Liver (tissue), 8 donors: ENCODE measurements at regions not wholly inside any gene's neighbourhood (a gene's known extent, or its start where the extent isn't known, plus 50 kb on each side); places are given as distances from the start of the nearest gene placed in this dataset.

ENCODE experiments used
- DNase-seq: peaks from one replicate; pipeline ENCODE4 v3.0.0-alpha.2; 2017; ENCODE audit warnings: low spot score
- H3K27ac ChIP-seq, 2 donors: one replicate each; pipeline ENCODE4 v1.7.0; 2013; ENCODE audit warnings: inconsistent platforms in 2 of 2, low read length in 2 of 2, control low read depth in 1 of 2, low read depth in 1 of 2, mild to moderate bottlenecking in 1 of 2
- H3K27me3 ChIP-seq, 4 donors: one replicate each; pipeline versions ENCODE4 v1.6.1 to v1.7.0; 2013; ENCODE audit warnings: low read length in 3 of 4, inconsistent platforms in 1 of 4, mild to moderate bottlenecking in 1 of 4, moderate library complexity in 1 of 4; ENCODE audit not compliant: control insufficient read depth in 4 of 4, insufficient read depth in 4 of 4
- H3K36me3 ChIP-seq, 4 donors: one replicate each; pipeline versions ENCODE4 v1.6.1 to v1.7.0; 2013; ENCODE audit warnings: low read length in 3 of 4, mild to moderate bottlenecking in 3 of 4, low read depth in 1 of 4, moderate library complexity in 1 of 4; ENCODE audit not compliant: control insufficient read depth in 4 of 4, insufficient read depth in 3 of 4
- H3K4me1 ChIP-seq, 4 donors: one replicate each; pipeline versions ENCODE4 v1.6.1 to v1.7.0; 2013; ENCODE audit warnings: low read length in 3 of 4, mild to moderate bottlenecking in 3 of 4, moderate library complexity in 1 of 4; ENCODE audit not compliant: control insufficient read depth in 4 of 4, insufficient read depth in 4 of 4
- H3K4me3 ChIP-seq, 3 donors: one replicate each; pipeline versions ENCODE4 v1.6.1 to v1.7.0; 2013; ENCODE audit warnings: low read length in 3 of 3, control low read depth in 1 of 3, low read depth in 1 of 3, mild to moderate bottlenecking in 1 of 3
- H3K9ac ChIP-seq, 2 donors: one replicate each; pipeline ENCODE4 v1.7.0; 2013; ENCODE audit warnings: low read length in 2 of 2, mild to moderate bottlenecking in 2 of 2, moderate library complexity in 2 of 2, control low read depth in 1 of 2, low read depth in 1 of 2
- H3K9me3 ChIP-seq, 4 donors: one replicate each; pipeline versions ENCODE4 v1.6.1 to v1.7.0; 2013; ENCODE audit warnings: low read length in 3 of 4; ENCODE audit not compliant: control insufficient read depth in 4 of 4
- ATF3 ChIP-seq: IDR thresholded peaks from 2 replicates; pipeline ENCODE4 v1.6.1; 2016; ENCODE audit warnings: antibody characterized with exemption
- CTCF ChIP-seq: fragments of 150-350 bp; IDR thresholded peaks from 2 replicates; pipeline ENCODE4 v1.5.1; 2017; ENCODE audit warnings: improper control_type of control experiment, low read depth, low read length; ENCODE audit not compliant: missing input control
- EGR1 ChIP-seq, 2 donors: IDR thresholded peaks; 2 replicates each; pipeline ENCODE4 v1.6.1; 2016 to 2018; ENCODE audit warnings: antibody characterized with exemption in 2 of 2, low read depth in 2 of 2
- FOXA1 ChIP-seq: IDR thresholded peaks from 2 replicates; pipeline ENCODE4 v1.6.1; 2016; ENCODE audit warnings: antibody characterized with exemption
- FOXA2 ChIP-seq: IDR thresholded peaks from 2 replicates; pipeline ENCODE4 v1.6.1; 2016; ENCODE audit warnings: antibody characterized with exemption
- GABPA ChIP-seq, 2 donors: IDR thresholded peaks in 1 of 2; conservative IDR thresholded peaks in 1 of 2; 2 replicates each; pipeline ENCODE4 v1.6.1; 2016; ENCODE audit warnings: antibody characterized with exemption in 2 of 2, mild to moderate bottlenecking in 1 of 2, moderate library complexity in 1 of 2
- HNF4A ChIP-seq, 2 donors: conservative IDR thresholded peaks; 2 replicates each; pipeline ENCODE4 v1.6.1; 2016; ENCODE audit warnings: antibody characterized with exemption in 2 of 2, mild to moderate bottlenecking in 2 of 2
- HNF4G ChIP-seq: IDR thresholded peaks from 2 replicates; pipeline ENCODE4 v1.6.1; 2016; ENCODE audit warnings: antibody characterized with exemption
- JUND ChIP-seq, 2 donors: IDR thresholded peaks; 2 replicates each; pipeline ENCODE4 v1.6.1; 2016; ENCODE audit warnings: antibody characterized with exemption in 2 of 2
- MAX ChIP-seq: IDR thresholded peaks from 2 replicates; pipeline ENCODE4 v1.6.1; 2016; ENCODE audit warnings: antibody characterized with exemption
- NR2F2 ChIP-seq: IDR thresholded peaks from 2 replicates; pipeline ENCODE4 v1.6.1; 2016; ENCODE audit warnings: antibody characterized with exemption
- RAD21 ChIP-seq, 2 donors: IDR thresholded peaks; 2 replicates each; pipeline ENCODE4 v1.6.1; 2016; ENCODE audit warnings: antibody characterized with exemption in 2 of 2, mild to moderate bottlenecking in 2 of 2
- RXRA ChIP-seq, 2 donors: IDR thresholded peaks; 2 replicates each; pipeline ENCODE4 v1.6.1; 2017 to 2018; ENCODE audit warnings: antibody characterized with exemption in 2 of 2, mild to moderate bottlenecking in 1 of 2
- TAF1 ChIP-seq: conservative IDR thresholded peaks from 2 replicates; pipeline ENCODE4 v1.6.1; 2016; ENCODE audit warnings: antibody characterized with exemption, mild to moderate bottlenecking
- YY1 ChIP-seq: IDR thresholded peaks from 2 replicates; pipeline ENCODE4 v1.6.1; 2016; ENCODE audit warnings: antibody characterized with exemption, mild to moderate bottlenecking
- WGBS: extraction: QIAGEN DNeasy Blood & Tissue Kit; methylation state at CpG from one replicate; pipeline ENCODE4 v1.1.7; 2013; 5-methylcytosine and 5-hydroxymethylcytosine counted together
- TF ChIP-seq, protein P1 (sequence below): IDR thresholded peaks from 2 replicates; pipeline ENCODE4 v1.6.1; 2016; ENCODE audit warnings: antibody characterized with exemption, mild to moderate bottlenecking
- TF ChIP-seq, protein P2 (sequence below): IDR thresholded peaks from 2 replicates; pipeline ENCODE4 v1.6.1; 2016; ENCODE audit warnings: antibody characterized with exemption
- donor health status: healthy.
- donor health status: healthy.
- donor health status: healthy.
- donor health status: healthy.
- donor health status: healthy.

GRCh38 chr2:194553980-194554379 lies 1103.0 kb upstream of the SLC39A10 start:
- WGBS: 90% methylated on average over 4 of the region's 4 CpGs
- H3K9me3 ChIP-seq: no peaks in the 10 kb centered on the region
- TF ChIP-seq TAF1 (no peak), GABPA (IDR thresholded peaks at IDR 0.05 in 1 of 2, conservative IDR thresholded peaks at IDR 0.05 in 1 of 2) (no peak), NR2F2 (no peak), MAX (no peak), CTCF (no peak), HNF4G (no peak), ATF3 (no peak), RXRA (IDR thresholded peaks at IDR 0.05) (no peak), EGR1 (IDR thresholded peaks at IDR 0.05; ENCODE audit: low read depth in 2 of 2) (no peak), FOXA2 (no peak), JUND (IDR thresholded peaks at IDR 0.05) (no peak), FOXA1 (no peak), HNF4A (conservative IDR thresholded peaks at IDR 0.05) (no peak), RAD21 (IDR thresholded peaks at IDR 0.05) (no peak)
- TF ChIP-seq, protein P1, sequence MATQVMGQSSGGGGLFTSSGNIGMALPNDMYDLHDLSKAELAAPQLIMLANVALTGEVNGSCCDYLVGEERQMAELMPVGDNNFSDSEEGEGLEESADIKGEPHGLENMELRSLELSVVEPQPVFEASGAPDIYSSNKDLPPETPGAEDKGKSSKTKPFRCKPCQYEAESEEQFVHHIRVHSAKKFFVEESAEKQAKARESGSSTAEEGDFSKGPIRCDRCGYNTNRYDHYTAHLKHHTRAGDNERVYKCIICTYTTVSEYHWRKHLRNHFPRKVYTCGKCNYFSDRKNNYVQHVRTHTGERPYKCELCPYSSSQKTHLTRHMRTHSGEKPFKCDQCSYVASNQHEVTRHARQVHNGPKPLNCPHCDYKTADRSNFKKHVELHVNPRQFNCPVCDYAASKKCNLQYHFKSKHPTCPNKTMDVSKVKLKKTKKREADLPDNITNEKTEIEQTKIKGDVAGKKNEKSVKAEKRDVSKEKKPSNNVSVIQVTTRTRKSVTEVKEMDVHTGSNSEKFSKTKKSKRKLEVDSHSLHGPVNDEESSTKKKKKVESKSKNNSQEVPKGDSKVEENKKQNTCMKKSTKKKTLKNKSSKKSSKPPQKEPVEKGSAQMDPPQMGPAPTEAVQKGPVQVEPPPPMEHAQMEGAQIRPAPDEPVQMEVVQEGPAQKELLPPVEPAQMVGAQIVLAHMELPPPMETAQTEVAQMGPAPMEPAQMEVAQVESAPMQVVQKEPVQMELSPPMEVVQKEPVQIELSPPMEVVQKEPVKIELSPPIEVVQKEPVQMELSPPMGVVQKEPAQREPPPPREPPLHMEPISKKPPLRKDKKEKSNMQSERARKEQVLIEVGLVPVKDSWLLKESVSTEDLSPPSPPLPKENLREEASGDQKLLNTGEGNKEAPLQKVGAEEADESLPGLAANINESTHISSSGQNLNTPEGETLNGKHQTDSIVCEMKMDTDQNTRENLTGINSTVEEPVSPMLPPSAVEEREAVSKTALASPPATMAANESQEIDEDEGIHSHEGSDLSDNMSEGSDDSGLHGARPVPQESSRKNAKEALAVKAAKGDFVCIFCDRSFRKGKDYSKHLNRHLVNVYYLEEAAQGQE: no peak
- TF ChIP-seq, protein P2, sequence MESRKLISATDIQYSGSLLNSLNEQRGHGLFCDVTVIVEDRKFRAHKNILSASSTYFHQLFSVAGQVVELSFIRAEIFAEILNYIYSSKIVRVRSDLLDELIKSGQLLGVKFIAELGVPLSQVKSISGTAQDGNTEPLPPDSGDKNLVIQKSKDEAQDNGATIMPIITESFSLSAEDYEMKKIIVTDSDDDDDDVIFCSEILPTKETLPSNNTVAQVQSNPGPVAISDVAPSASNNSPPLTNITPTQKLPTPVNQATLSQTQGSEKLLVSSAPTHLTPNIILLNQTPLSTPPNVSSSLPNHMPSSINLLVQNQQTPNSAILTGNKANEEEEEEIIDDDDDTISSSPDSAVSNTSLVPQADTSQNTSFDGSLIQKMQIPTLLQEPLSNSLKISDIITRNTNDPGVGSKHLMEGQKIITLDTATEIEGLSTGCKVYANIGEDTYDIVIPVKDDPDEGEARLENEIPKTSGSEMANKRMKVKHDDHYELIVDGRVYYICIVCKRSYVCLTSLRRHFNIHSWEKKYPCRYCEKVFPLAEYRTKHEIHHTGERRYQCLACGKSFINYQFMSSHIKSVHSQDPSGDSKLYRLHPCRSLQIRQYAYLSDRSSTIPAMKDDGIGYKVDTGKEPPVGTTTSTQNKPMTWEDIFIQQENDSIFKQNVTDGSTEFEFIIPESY: no peak
- H3K9ac ChIP-seq: no peak overlapping the region
- DNase-seq: no peak
- H3K4me3 ChIP-seq: no peak overlapping the region
- H3K27me3 ChIP-seq: no peaks in the 10 kb centered on the region
- H3K27ac ChIP-seq: no peak overlapping the region
- no peaks in the 10 kb centered on the region for H3K4me1 ChIP-seq
- H3K36me3 ChIP-seq: no peaks in the 10 kb centered on the region

GRCh38 chr2:194550702-194551101 lies 1106.3 kb upstream of the SLC39A10 start:
- H3K36me3 ChIP-seq: no peaks in the 10 kb centered on the region
- H3K4me1 ChIP-seq: no peaks in the 10 kb centered on the region
- no peak for DNase-seq
- no peak overlapping the region for H3K9ac ChIP-seq
- 75% methylated on average over 1 of the region's 1 CpG for WGBS
- TF ChIP-seq NR2F2 (no peak), YY1 (no peak), ATF3 (no peak), HNF4A (conservative IDR thresholded peaks at IDR 0.05) (no peak), HNF4G (no peak), MAX (no peak), GABPA (IDR thresholded peaks at IDR 0.05 in 1 of 2, conservative IDR thresholded peaks at IDR 0.05 in 1 of 2) (no peak), JUND (IDR thresholded peaks at IDR 0.05) (no peak), FOXA1 (no peak), RXRA (IDR thresholded peaks at IDR 0.05) (no peak), TAF1 (no peak)
- TF ChIP-seq, protein P1: no peak
- H3K27me3 ChIP-seq: no peaks in the 10 kb centered on the region
- H3K27ac ChIP-seq: no peak overlapping the region
- H3K9me3 ChIP-seq: no peaks in the 10 kb centered on the region
- no peak overlapping the region for H3K4me3 ChIP-seq
